ENCODE measurements at regions not wholly inside any gene's neighbourhood (a gene's known extent, or its start where the extent isn't known, plus 50 kb on each side); places are given as distances from the start of the nearest gene placed in this dataset.
"Not testable (repeated sequence)": the region's sequence is repeated elsewhere in the genome, so short reads cannot be mapped to it uniquely, and the experiment has no call there.

- DNase-seq (ENCODE audit: low read depth, low spot score), result no peak
- POLR2A ChIA-PET, result no interaction called here
These were observed 91.3 kb downstream of the KATNIP start for GRCh38 chr16:27641260-27641659.

GRCh38 chr16:27641734-27642415 is 91.9 kb downstream of the KATNIP start:
- H3K4me3 ChIP-seq (ENCODE audit: low read depth, low read length); DNase-seq (ENCODE audit: low read depth, low spot score); POLR2A ChIA-PET: not testable (repeated sequence)
- CTCF ChIA-PET, result interaction anchor here (1.2 to 5.7 kb wide), 6 partner anchors 11 to 430 kb away, joined by 4 to 75 read pairs (median 10); no protein-coding TSS in a partner anchor

More at GRCh38 chr16:27641260-27641659, 91.3 kb downstream of the KATNIP start:
- CTCF ChIA-PET, result interaction anchor here (0.8 to 5.7 kb wide), 5 partner anchors 12 to 431 kb away, joined by 3 to 75 read pairs (median 7); no protein-coding TSS in a partner anchor
- H3K4me3 ChIP-seq (ENCODE audit: low read depth, low read length), result no peak overlapping the region
- TF ChIP-seq, protein P1, sequence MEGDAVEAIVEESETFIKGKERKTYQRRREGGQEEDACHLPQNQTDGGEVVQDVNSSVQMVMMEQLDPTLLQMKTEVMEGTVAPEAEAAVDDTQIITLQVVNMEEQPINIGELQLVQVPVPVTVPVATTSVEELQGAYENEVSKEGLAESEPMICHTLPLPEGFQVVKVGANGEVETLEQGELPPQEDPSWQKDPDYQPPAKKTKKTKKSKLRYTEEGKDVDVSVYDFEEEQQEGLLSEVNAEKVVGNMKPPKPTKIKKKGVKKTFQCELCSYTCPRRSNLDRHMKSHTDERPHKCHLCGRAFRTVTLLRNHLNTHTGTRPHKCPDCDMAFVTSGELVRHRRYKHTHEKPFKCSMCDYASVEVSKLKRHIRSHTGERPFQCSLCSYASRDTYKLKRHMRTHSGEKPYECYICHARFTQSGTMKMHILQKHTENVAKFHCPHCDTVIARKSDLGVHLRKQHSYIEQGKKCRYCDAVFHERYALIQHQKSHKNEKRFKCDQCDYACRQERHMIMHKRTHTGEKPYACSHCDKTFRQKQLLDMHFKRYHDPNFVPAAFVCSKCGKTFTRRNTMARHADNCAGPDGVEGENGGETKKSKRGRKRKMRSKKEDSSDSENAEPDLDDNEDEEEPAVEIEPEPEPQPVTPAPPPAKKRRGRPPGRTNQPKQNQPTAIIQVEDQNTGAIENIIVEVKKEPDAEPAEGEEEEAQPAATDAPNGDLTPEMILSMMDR (IDR thresholded peaks at IDR 0.05; ENCODE audit: insufficient read depth, low read length, missing control alignments), result no peak

DNA sequence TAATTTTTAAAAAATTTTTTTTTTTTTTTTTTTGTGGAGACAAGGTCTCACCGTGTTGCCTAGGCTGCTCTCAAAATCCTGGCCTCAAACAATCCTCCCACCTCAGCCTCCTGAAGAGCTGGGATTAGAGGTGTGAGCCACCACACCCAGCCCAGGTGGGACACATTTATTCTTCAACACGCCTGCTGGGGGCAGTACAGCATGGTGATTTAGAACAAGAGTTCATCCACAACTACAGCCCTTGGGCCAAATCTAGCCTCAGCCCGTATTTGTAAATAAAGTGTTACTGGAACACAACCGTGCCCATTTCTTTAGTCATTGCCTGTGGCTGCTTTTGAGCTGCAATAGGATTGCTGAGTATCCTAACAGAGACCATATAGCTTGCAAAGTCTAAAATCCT is 92.8 kb downstream of the KATNIP start:
- CTCF ChIA-PET, result interaction anchor here (0.7 to 1.9 kb wide), 5 partner anchors 11 to 428 kb away, joined by 3 to 10 read pairs (median 4); no protein-coding TSS in a partner anchor
- TF ChIP-seq, protein P1 (IDR thresholded peaks at IDR 0.05; ENCODE audit: insufficient read depth, low read length, missing control alignments), result no peak
- no peak for DNase-seq (ENCODE audit: low read depth, low spot score)
- no peak overlapping the region for H3K4me3 ChIP-seq (ENCODE audit: low read depth, low read length)
- POLR2A ChIA-PET, result no interaction called here

DNA sequence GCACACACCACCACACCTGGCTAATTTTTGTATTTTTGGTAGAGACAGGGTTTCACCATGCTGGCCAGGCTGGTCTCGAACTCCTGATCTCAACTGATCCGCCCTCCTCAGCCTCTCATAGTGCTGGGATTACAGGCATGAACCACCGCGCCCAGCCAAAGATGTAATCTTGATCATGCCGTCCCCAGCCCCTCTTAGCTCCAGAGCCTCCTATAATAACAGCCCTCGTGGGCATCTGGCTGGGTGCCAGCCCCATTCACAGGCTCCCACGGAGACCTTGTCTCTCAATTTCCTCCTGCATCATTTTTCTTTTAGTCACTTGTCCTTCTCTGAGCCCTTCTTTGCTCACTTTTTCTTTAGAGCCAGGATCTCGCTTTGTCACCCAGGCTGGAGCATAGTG is 94.2 kb downstream of the KATNIP start:
- H3K4me3 ChIP-seq (ENCODE audit: low read depth, low read length), result no peak overlapping the region
- no peak for DNase-seq (ENCODE audit: low read depth, low spot score)
- TF ChIP-seq, protein P1 (IDR thresholded peaks at IDR 0.05; ENCODE audit: insufficient read depth, low read length, missing control alignments), result no peak
- POLR2A ChIA-PET, result no interaction called here
- CTCF ChIA-PET, result no interaction called here

DNA sequence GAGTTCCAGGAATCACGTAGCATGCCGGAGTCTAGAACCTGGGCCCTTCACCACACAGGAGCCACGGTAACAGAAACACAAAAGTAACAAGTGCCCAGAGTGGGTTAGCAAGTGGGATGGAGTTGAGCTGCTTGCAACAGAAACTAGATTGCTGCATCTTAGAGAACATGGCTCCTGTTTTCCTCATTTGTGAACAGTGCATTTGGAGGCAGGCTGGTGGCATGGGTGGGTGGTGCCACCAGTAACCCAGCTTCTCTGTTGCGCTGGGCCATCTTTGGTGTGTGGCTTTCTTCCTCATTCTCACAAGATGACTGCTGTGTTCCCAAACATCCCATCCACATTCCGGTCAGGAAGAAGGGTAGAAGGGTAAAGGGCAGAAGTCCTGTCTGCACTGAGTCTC is 95.5 kb downstream of the KATNIP start:
- ChIA-PET CTCF (no interaction called here), POLR2A (no interaction called here)
- no peak overlapping the region for H3K4me3 ChIP-seq (ENCODE audit: low read depth, low read length)
- TF ChIP-seq, protein P1 (IDR thresholded peaks at IDR 0.05; ENCODE audit: insufficient read depth, low read length, missing control alignments), result no peak
- no peak for DNase-seq (ENCODE audit: low read depth, low spot score)

- H3K4me3 ChIP-seq (ENCODE audit: low read depth, low read length), result no peak overlapping the region
- POLR2A ChIA-PET, result no interaction called here
- CTCF ChIA-PET, result interaction anchor here (1.0 to 1.5 kb wide), 3 partner anchors 9 to 422 kb away, joined by 3 to 6 read pairs (median 4); no protein-coding TSS in a partner anchor
- TF ChIP-seq, protein P1 (IDR thresholded peaks at IDR 0.05; ENCODE audit: insufficient read depth, low read length, missing control alignments), result no peak
- no peak for DNase-seq (ENCODE audit: low read depth, low spot score)
These were observed 96.9 kb downstream of the KATNIP start for GRCh38 chr16:27646806-27647205.

GRCh38 chr16:27649021-27649420 is 99.1 kb downstream of the KATNIP start:
- DNase-seq (ENCODE audit: low read depth, low spot score), result no peak
- TF ChIP-seq, protein P1 (IDR thresholded peaks at IDR 0.05; ENCODE audit: insufficient read depth, low read length, missing control alignments), result no peak
- POLR2A ChIA-PET, result no interaction called here
- CTCF ChIA-PET, result interaction anchor here (0.7 to 2.8 kb wide), 2 partner anchors 9 to 19 kb away, joined by 3 to 12 read pairs; no protein-coding TSS in a partner anchor
- no peak overlapping the region for H3K4me3 ChIP-seq (ENCODE audit: low read depth, low read length)

Data from AG04449 (cell line).